ENCODE measurements at regions not wholly inside any gene's neighbourhood (a gene's known extent, or its start where the extent isn't known, plus 50 kb on each side); places are given as distances from the start of the nearest gene placed in this dataset.

GRCh38 chr15:87489902-87490665 is 766.5 kb downstream of the NTRK3 start:
- Histone ChIP-seq H2AFZ (ENCODE audit: low read depth, low read length) (no peak overlapping the region), H3K4me1 (ENCODE audit: insufficient read depth, low read length) (no peaks in the 10 kb centered on the region), H3K4me3 (ENCODE audit: low read depth in 1 of 2, low read length in 2 of 2) (no peak overlapping the region), H3K27ac (ENCODE audit: low read length) (no peak overlapping the region), H3K27me3 (ENCODE audit: insufficient read depth, low read length, poor library complexity) (no peaks in the 10 kb centered on the region), H3K4me2 (ENCODE audit: insufficient read depth, low read length) (no peak overlapping the region), H3K9ac (ENCODE audit: low read depth, low read length) (no peak overlapping the region), H3K79me2 (ENCODE audit: insufficient read depth, low read length) (no peaks in the 10 kb centered on the region), H3K9me3 (ENCODE audit: insufficient read depth, low read length, severe bottlenecking) (no peaks in the 10 kb centered on the region), H3K36me3 (ENCODE audit: insufficient read depth, low read length) (no peaks in the 10 kb centered on the region), H4K20me1 (ENCODE audit: insufficient read depth, low read length) (no peaks in the 10 kb centered on the region)
- TF ChIP-seq CTCF (IDR thresholded peaks at IDR 0.05; ENCODE audit: borderline replicate concordance, extremely low read depth, low read length, poor library complexity, severe bottlenecking) (no peak), EZH2 (IDR thresholded peaks at IDR 0.05; ENCODE audit: borderline replicate concordance, low read depth, low read length, severe bottlenecking) (no peak)
- DNase-seq (no peak), ATAC-seq (ENCODE audit: insufficient read depth, low read depth) (no peak)

- TF ChIP-seq CTCF (IDR thresholded peaks at IDR 0.05; ENCODE audit: borderline replicate concordance, extremely low read depth, low read length, poor library complexity, severe bottlenecking) (no peak), EZH2 (IDR thresholded peaks at IDR 0.05; ENCODE audit: borderline replicate concordance, low read depth, low read length, severe bottlenecking) (no peak)
- H3K27ac ChIP-seq (ENCODE audit: low read length), result no peak overlapping the region
- H3K9ac ChIP-seq (ENCODE audit: low read depth, low read length), result no peak overlapping the region
- ATAC-seq (ENCODE audit: insufficient read depth, low read depth), result no peak
- H3K4me3 ChIP-seq (ENCODE audit: low read depth in 1 of 2, low read length in 2 of 2), result no peak overlapping the region
- H3K4me2 ChIP-seq (ENCODE audit: insufficient read depth, low read length), result no peak overlapping the region
- H2AFZ ChIP-seq (ENCODE audit: low read depth, low read length), result no peak overlapping the region
- no peaks in the 10 kb centered on the region for H3K79me2 ChIP-seq (ENCODE audit: insufficient read depth, low read length)
- no peak for DNase-seq
- H3K4me1 ChIP-seq (ENCODE audit: insufficient read depth, low read length), result no peaks in the 10 kb centered on the region
- H4K20me1 ChIP-seq (ENCODE audit: insufficient read depth, low read length), result no peaks in the 10 kb centered on the region
- no peaks in the 10 kb centered on the region for H3K27me3 ChIP-seq (ENCODE audit: insufficient read depth, low read length, poor library complexity)
- H3K36me3 ChIP-seq (ENCODE audit: insufficient read depth, low read length), result no peaks in the 10 kb centered on the region
- no peaks in the 10 kb centered on the region for H3K9me3 ChIP-seq (ENCODE audit: insufficient read depth, low read length, severe bottlenecking)
Measured at GRCh38 chr15:87489456-87489855, 767.1 kb downstream of the NTRK3 start.

- no peak overlapping the region for H3K4me3 ChIP-seq (ENCODE audit: low read depth in 1 of 2, low read length in 2 of 2)
- H2AFZ ChIP-seq (ENCODE audit: low read depth, low read length), result no peak overlapping the region
- no peak for ATAC-seq (ENCODE audit: insufficient read depth, low read depth)
Measured at GRCh38 chr15:87487484-87487883, 769.1 kb downstream of the NTRK3 start.

More at GRCh38 chr15:87487484-87487883, 769.1 kb downstream of the NTRK3 start:
- Histone ChIP-seq H3K27ac (ENCODE audit: low read length) (no peak overlapping the region), H3K36me3 (ENCODE audit: insufficient read depth, low read length) (no peaks in the 10 kb centered on the region), H3K4me1 (ENCODE audit: insufficient read depth, low read length) (no peaks in the 10 kb centered on the region), H3K9ac (ENCODE audit: low read depth, low read length) (no peak overlapping the region), H3K79me2 (ENCODE audit: insufficient read depth, low read length) (no peaks in the 10 kb centered on the region), H3K9me3 (ENCODE audit: insufficient read depth, low read length, severe bottlenecking) (no peaks in the 10 kb centered on the region), H4K20me1 (ENCODE audit: insufficient read depth, low read length) (no peaks in the 10 kb centered on the region), H3K27me3 (ENCODE audit: insufficient read depth, low read length, poor library complexity) (no peaks in the 10 kb centered on the region), H3K4me2 (ENCODE audit: insufficient read depth, low read length) (no peak overlapping the region)
- TF ChIP-seq EZH2 (IDR thresholded peaks at IDR 0.05; ENCODE audit: borderline replicate concordance, low read depth, low read length, severe bottlenecking) (no peak), CTCF (IDR thresholded peaks at IDR 0.05; ENCODE audit: borderline replicate concordance, extremely low read depth, low read length, poor library complexity, severe bottlenecking) (no peak)
- no peak for DNase-seq
